Epithelial cell of proximal tubule (primary cell): ENCODE measurements at regions not wholly inside any gene's neighbourhood (a gene's known extent, or its start where the extent isn't known, plus 50 kb on each side); places are given as distances from the start of the nearest gene placed in this dataset.

Experiments
- DNase-seq: peaks from one replicate; pipeline ENCODE4 v3.0.0-alpha.2; 2011; ENCODE audit warnings: low read depth
- H3K4me3 ChIP-seq: 2 replicates; pipeline ENCODE4 v1.5.1; 2011; ENCODE audit warnings: low read depth, mild to moderate bottlenecking, low read length
- TF ChIP-seq, protein P1 (sequence below): conservative IDR thresholded peaks from 2 replicates; pipeline ENCODE4 v1.5.1; 2012; ENCODE audit warnings: low read depth, mild to moderate bottlenecking, low read length

DNA sequence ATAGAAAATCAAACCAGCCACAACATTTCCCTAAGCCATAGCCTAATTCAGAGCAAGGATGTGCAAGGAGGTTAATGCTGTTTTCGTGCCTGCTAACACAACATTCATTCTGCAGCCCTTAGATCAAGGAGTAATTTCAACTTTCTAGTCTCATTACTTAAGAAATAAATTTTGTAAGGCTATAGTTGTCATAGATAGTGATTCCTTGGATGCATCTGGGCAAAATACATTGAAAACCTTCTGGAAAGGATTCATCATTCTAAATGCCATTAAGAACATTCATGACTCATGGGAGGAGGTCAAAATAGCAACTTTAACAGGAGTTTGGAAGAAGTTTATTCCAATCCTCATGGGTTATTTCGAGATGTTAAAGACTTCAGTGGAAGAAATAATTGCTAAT is 283.2 kb downstream of the RPAP3 start:
- no peak overlapping the region for H3K4me3 ChIP-seq
- no peak for DNase-seq

DNA sequence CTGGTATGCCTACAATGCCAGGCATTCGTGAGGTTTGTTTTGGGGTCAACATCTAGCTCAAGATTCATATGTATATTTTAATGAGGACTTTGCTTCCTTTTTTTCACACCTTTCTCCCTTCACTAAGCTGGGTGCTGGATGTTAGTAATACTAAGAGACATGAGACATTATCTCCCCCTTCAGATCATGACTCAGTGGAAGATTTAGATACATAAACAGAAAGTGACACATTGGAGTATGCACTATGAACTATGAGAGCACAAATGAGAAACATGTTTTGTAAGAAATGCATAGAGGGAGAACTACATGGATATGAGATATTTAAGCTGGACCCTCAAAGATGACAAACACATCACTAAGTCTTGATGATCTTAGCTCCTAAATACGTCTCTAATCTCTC is 286.3 kb downstream of the RPAP3 start:
- no peak for DNase-seq
- TF ChIP-seq, protein P1, sequence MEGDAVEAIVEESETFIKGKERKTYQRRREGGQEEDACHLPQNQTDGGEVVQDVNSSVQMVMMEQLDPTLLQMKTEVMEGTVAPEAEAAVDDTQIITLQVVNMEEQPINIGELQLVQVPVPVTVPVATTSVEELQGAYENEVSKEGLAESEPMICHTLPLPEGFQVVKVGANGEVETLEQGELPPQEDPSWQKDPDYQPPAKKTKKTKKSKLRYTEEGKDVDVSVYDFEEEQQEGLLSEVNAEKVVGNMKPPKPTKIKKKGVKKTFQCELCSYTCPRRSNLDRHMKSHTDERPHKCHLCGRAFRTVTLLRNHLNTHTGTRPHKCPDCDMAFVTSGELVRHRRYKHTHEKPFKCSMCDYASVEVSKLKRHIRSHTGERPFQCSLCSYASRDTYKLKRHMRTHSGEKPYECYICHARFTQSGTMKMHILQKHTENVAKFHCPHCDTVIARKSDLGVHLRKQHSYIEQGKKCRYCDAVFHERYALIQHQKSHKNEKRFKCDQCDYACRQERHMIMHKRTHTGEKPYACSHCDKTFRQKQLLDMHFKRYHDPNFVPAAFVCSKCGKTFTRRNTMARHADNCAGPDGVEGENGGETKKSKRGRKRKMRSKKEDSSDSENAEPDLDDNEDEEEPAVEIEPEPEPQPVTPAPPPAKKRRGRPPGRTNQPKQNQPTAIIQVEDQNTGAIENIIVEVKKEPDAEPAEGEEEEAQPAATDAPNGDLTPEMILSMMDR: no peak
- H3K4me3 ChIP-seq: no peak overlapping the region

More for the DNA sequence above, 283.2 kb downstream of the RPAP3 start:
- TF ChIP-seq, protein P1: no peak

DNA sequence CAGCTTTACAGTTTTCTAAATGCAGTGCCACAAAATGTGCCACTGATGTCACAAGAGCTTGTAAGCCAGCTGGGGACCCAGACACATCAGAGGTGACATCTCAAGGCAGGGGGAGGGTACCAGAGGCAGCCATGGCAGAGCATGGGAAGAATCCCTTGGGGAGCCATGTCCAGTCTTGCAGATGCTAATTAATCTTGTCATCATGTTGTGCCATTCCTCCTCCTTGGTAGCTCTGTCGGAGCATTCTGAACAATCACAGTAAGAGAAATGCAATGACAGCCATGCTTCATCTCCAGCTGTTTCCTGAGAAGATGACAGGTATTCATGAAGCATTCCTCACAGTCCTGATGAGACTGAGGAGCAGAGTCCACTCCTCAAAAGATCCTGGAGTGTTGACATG is 287.9 kb downstream of the RPAP3 start:
- DNase-seq: no peak
- no peak overlapping the region for H3K4me3 ChIP-seq
- TF ChIP-seq, protein P1: no peak

DNA sequence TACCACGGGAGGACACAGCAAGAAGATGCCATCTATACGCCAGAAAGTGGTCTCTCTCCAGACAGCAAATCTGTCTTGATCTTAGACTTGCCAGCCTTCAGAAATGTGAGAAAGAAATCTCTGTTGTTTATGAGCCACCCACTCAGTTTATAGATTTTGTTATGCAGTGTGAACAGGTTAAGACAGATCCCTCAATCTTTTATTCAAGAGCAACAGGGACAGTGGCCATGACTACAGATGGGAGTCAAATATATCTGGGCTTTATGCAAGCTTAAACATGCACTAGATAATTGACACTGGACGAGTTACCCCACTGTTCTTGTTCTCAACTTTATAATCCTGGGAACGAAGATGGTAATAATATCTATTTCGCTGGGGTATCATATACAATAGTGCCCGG is 288.7 kb downstream of the RPAP3 start:
- DNase-seq: no peak
- no peak overlapping the region for H3K4me3 ChIP-seq
- TF ChIP-seq, protein P1: no peak

DNA sequence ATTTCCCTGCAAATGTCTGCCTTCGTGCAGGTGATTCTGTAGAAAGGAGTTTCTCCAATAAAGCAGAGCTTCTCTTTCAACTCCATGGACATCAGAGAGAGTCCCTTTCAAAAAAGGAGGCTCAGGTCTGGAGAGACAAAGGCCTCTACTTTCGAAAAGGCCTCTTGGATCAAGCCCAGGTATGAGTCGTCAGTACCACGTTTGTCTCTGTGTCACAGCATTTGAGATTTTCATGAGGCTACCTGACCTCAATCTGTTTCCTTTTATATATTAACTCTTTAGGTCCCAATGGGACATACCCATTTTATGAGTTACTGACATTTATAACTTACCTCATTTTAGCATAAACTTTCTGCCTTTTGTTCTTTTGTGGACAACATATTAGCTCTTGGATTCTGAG is 290.8 kb downstream of the RPAP3 start:
- no peak for DNase-seq
- TF ChIP-seq, protein P1: no peak
- no peak overlapping the region for H3K4me3 ChIP-seq

DNA sequence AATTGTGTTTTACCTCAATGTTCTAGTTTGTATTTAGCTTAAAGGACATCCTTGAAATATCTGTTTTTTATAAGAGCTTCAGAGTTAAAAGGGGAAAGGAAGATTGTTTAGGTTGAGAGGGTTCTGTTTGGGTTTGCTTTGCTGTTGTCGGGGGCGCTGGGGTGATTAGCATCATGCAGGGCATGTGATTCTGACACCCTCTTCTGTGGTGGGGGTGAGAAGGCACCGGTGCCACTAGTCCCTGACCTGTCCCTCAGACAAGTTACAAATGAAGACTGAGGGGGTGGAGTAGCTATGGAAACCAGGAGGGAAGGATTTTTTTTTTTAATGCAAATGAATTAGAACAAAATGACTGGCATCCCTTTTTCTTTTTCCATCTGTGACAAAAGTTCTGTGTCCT is 291.3 kb downstream of the RPAP3 start:
- TF ChIP-seq, protein P1: no peak
- H3K4me3 ChIP-seq: no peak overlapping the region
- DNase-seq: no peak

DNA sequence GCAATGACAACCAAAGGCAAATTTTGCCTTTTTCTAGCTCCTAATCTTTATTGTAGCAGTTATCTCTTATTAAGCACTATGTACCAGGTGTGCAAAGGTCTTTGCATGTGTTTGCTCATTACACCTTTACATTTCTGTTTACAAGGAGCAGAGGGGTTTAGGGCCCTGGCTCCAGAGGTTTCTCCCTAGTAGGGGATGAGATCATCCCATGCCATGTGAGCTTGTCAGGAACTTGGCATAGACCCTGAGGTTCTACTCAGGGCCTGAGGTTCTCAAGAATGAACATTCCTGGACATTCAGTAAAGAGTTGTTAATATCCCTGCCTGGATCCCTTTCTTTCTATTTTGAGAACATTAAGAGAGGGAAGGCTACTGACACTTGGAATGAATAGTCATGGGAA is 292.0 kb downstream of the RPAP3 start:
- no peak overlapping the region for H3K4me3 ChIP-seq
- no peak for DNase-seq
- TF ChIP-seq, protein P1: no peak
